OCI-LY3 (cell line): ENCODE measurements at regions not wholly inside any gene's neighbourhood (a gene's known extent, or its start where the extent isn't known, plus 50 kb on each side); places are given as distances from the start of the nearest gene placed in this dataset.

ENCODE experiments used
- H2AFZ ChIP-seq: fragments of 200-600, 300-600 bp; shearing (Covaris generic); 2 replicates; pipeline ENCODE4 v1.6.0; 2014; ENCODE audit warnings: antibody characterized with exemption, low read depth, low read length
- H3K27ac ChIP-seq: fragments of 200-600, 300-600 bp; sonication (generic); 2 replicates; pipeline ENCODE4 v1.5.1; 2014; ENCODE audit warnings: mild to moderate bottlenecking, low read length, moderate library complexity, mixed read lengths
- H3K27me3 ChIP-seq: fragments of 200-600, 300-600 bp; sonication (generic); 2 replicates; pipeline ENCODE4 v1.6.1; 2014; ENCODE audit warnings: low read depth, low read length, mixed read lengths
- H3K36me3 ChIP-seq: fragments of 200-600, 300-600 bp; sonication (generic); replicated peaks from 2 replicates; pipeline ENCODE3; 2014; ENCODE audit warnings: low read depth, low read length, mixed read lengths
- H3K4me1 ChIP-seq: fragments of 300-600, 200-600 bp; sonication (generic); 2 replicates; pipeline ENCODE4 v1.6.1; 2014; ENCODE audit warnings: low read length, mixed read lengths
- H3K4me2 ChIP-seq: fragments of 200-600, 300-600 bp; sonication (generic); 2 replicates; pipeline ENCODE4 v1.6.1; 2014; ENCODE audit warnings: low read length, mixed read lengths
- H3K4me3 ChIP-seq: fragments of 300-600, 200-600 bp; sonication (generic); 2 replicates; pipeline ENCODE4 v1.5.1; 2014; ENCODE audit warnings: antibody characterized with exemption, mild to moderate bottlenecking, low read length, moderate library complexity
- H3K79me2 ChIP-seq: fragments of 300-600, 200-600 bp; shearing (Covaris generic); 2 replicates; pipeline ENCODE4 v1.6.1; 2014; ENCODE audit warnings: mild to moderate bottlenecking, low read length, mixed read lengths
- H3K9ac ChIP-seq: fragments of 300-600, 200-600 bp; shearing (Covaris generic); 2 replicates; pipeline ENCODE4 v1.6.0; 2014; ENCODE audit warnings: mild to moderate bottlenecking, low read length, moderate library complexity
- H3K9me3 ChIP-seq: fragments of 200-600, 300-600 bp; shearing (Covaris generic); 2 replicates; pipeline ENCODE4 v1.6.1; 2014; ENCODE audit warnings: low read length, mixed read lengths; ENCODE audit not compliant: insufficient read depth
- H4K20me1 ChIP-seq: fragments of 200-600, 300-600 bp; sonication (generic); 2 replicates; pipeline ENCODE4 v1.6.1; 2016; ENCODE audit warnings: low read length, mixed read lengths; ENCODE audit not compliant: insufficient read depth
- EZH2phosphoT487 ChIP-seq: fragments of 200-600 bp; shearing (Covaris generic); IDR thresholded peaks from 2 replicates; pipeline ENCODE4 v1.6.1; 2018; ENCODE audit warnings: antibody characterized with exemption, mixed run types, low read depth
- TF ChIP-seq, protein P1 (sequence below): fragments of 200-600, 300-600 bp; sonication (generic); IDR thresholded peaks from 2 replicates; pipeline ENCODE4 v1.5.1; 2014; ENCODE audit warnings: antibody characterized with exemption, low read length, low read depth

DNA sequence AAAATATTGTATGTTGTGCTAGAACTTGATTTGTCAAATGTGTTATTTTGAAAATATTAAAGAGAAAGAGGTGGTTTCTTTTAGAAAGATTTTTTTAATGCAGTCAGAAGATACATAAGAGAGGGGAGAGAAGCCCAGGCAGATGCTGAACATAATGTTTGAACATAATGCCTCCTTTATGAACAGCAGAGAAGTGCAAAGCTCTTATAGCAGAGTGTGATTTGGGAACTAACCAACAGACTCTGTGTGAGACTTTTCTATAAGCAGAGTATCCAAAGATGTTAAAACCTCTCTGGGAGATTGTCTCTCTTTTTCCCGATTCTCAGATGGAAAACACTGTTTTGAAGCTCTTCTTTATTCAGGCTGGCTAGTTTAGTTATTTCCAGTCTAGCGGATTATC lies 1274.1 kb upstream of the SPRY2 start:
- no peaks in the 10 kb centered on the region for H3K9me3 ChIP-seq
- no peaks in the 10 kb centered on the region for H4K20me1 ChIP-seq
- no peak overlapping the region for H3K9ac ChIP-seq
- H3K36me3 ChIP-seq, result no peaks in the 10 kb centered on the region
- no peak overlapping the region for H3K4me2 ChIP-seq
- H3K79me2 ChIP-seq, result no peaks in the 10 kb centered on the region
- TF ChIP-seq, protein P1, sequence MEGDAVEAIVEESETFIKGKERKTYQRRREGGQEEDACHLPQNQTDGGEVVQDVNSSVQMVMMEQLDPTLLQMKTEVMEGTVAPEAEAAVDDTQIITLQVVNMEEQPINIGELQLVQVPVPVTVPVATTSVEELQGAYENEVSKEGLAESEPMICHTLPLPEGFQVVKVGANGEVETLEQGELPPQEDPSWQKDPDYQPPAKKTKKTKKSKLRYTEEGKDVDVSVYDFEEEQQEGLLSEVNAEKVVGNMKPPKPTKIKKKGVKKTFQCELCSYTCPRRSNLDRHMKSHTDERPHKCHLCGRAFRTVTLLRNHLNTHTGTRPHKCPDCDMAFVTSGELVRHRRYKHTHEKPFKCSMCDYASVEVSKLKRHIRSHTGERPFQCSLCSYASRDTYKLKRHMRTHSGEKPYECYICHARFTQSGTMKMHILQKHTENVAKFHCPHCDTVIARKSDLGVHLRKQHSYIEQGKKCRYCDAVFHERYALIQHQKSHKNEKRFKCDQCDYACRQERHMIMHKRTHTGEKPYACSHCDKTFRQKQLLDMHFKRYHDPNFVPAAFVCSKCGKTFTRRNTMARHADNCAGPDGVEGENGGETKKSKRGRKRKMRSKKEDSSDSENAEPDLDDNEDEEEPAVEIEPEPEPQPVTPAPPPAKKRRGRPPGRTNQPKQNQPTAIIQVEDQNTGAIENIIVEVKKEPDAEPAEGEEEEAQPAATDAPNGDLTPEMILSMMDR, result no peak
- no peak for TF ChIP-seq EZH2phosphoT487
- 0 out of 2 replicates have a peak overlapping the region, but pooled peaks have one; percentile 22 for H2AFZ ChIP-seq
- H3K4me1 ChIP-seq, result no peaks in the 10 kb centered on the region
- H3K27me3 ChIP-seq, result no peaks in the 10 kb centered on the region
- H3K27ac ChIP-seq, result no peak overlapping the region
- H3K4me3 ChIP-seq, result no peak overlapping the region

DNA sequence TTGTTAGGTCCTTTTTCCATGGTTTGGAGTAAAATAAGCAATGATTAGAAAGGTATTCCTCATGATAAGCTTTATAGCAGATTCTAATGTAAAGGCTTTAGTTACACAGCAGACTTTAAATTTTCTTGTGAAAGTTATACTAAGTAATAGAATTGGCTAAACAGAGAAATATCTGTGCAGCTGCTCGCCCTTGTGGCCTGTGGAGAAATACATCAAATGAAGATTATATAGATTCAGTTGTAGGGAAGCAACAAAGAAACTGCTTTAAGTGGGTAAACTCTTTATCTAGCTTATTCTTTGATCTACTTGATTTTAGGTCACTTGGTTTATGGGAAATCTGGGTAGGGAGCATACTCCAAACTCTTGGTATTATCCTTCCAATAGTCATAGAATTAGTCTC lies 1269.7 kb upstream of the SPRY2 start:
- no peak overlapping the region for H2AFZ ChIP-seq
- no peaks in the 10 kb centered on the region for H4K20me1 ChIP-seq
- no peaks in the 10 kb centered on the region for H3K79me2 ChIP-seq
- H3K27ac ChIP-seq, result no peak overlapping the region
- TF ChIP-seq, protein P1, result no peak
- TF ChIP-seq EZH2phosphoT487, result no peak
- no peaks in the 10 kb centered on the region for H3K9me3 ChIP-seq
- H3K27me3 ChIP-seq, result no peaks in the 10 kb centered on the region
- H3K36me3 ChIP-seq, result no peaks in the 10 kb centered on the region
- no peak overlapping the region for H3K4me3 ChIP-seq
- H3K4me1 ChIP-seq, result no peaks in the 10 kb centered on the region
- no peak overlapping the region for H3K4me2 ChIP-seq
- H3K9ac ChIP-seq, result no peak overlapping the region

DNA sequence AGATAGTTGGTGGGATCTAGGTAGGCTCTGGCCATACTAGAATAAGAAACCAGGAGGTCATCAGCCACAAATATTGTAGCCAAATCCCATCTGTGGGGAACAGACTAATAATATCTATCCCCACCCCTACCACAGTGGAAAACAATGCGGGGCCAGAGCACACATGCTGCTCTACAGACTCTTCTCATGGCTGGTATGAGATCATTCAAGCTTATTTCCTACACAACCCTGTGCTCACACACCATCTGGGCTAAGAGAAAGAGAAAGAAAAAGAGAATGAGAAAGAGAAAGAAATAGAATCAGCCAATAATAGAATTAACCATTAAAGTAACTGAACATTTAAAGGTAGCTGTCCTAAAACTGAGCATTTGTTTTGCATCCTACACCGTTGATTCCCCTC lies 1268.4 kb upstream of the SPRY2 start:
- H3K79me2 ChIP-seq, result no peaks in the 10 kb centered on the region
- no peak overlapping the region for H3K9ac ChIP-seq
- H3K4me2 ChIP-seq, result no peak overlapping the region
- no peaks in the 10 kb centered on the region for H3K9me3 ChIP-seq
- H4K20me1 ChIP-seq, result no peaks in the 10 kb centered on the region
- no peak overlapping the region for H3K27ac ChIP-seq
- TF ChIP-seq, protein P1, result no peak
- TF ChIP-seq EZH2phosphoT487, result no peak
- no peaks in the 10 kb centered on the region for H3K4me1 ChIP-seq
- H3K27me3 ChIP-seq, result no peaks in the 10 kb centered on the region
- no peaks in the 10 kb centered on the region for H3K36me3 ChIP-seq
- H2AFZ ChIP-seq, result no peak overlapping the region
- no peak overlapping the region for H3K4me3 ChIP-seq

DNA sequence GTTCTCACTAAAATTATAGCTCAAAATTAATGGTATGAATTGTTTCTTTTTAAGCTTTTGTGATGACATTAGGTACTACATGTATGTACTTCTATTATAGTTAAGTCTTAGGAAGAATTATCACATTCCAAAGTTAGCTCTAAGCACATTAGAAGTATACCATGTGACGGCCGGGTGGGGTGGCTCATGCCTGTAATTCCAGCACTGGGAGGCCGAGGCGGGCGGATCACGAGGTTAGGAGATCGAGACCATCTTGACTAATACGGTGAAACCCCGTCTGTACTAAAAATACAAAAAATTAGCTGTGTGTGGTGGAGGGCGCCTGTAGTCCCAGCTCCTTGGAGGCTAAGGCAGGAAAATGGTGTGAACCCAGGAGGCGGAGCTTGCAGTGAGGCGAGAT lies 1265.1 kb upstream of the SPRY2 start:
- Histone ChIP-seq H3K79me2 (no peaks in the 10 kb centered on the region), H3K9ac (no peak overlapping the region), H3K4me2 (no peak overlapping the region), H4K20me1 (no peaks in the 10 kb centered on the region), H2AFZ (no peak overlapping the region), H3K27ac (no peak overlapping the region), H3K36me3 (no peaks in the 10 kb centered on the region), H3K27me3 (no peaks in the 10 kb centered on the region), H3K4me1 (no peaks in the 10 kb centered on the region), H3K9me3 (no peaks in the 10 kb centered on the region), H3K4me3 (no peak overlapping the region)
- TF ChIP-seq EZH2phosphoT487, result no peak
- TF ChIP-seq, protein P1, result no peak
